Adipocyte (in vitro differentiated cells): ENCODE measurements at regions not wholly inside any gene's neighbourhood (a gene's known extent, or its start where the extent isn't known, plus 50 kb on each side); places are given as distances from the start of the nearest gene placed in this dataset.
A peak's percentile ranks its signal among the peaks of the same experiment; 100 is the strongest.

Experiments used
- DNase-seq: peaks from one replicate; pipeline ENCODE4 v3.0.0-alpha.2; 2015; ENCODE audit warnings: low read depth
- H3K27me3 ChIP-seq: replicated peaks from 2 replicates; pipeline ENCODE4 v1.7.0; 2013; ENCODE audit warnings: mild to moderate bottlenecking, low read length, moderate library complexity; ENCODE audit not compliant: control insufficient read depth, insufficient read depth
- H3K36me3 ChIP-seq: 2 replicates; pipeline ENCODE4 v1.7.0; 2013; ENCODE audit warnings: low read length, mild to moderate bottlenecking, moderate library complexity; ENCODE audit not compliant: control insufficient read depth, insufficient read depth, severe bottlenecking
- H3K4me1 ChIP-seq: 2 replicates; pipeline ENCODE4 v1.7.0; 2013; ENCODE audit warnings: mild to moderate bottlenecking, low read length, moderate library complexity; ENCODE audit not compliant: control insufficient read depth, insufficient read depth
- H3K4me3 ChIP-seq: 2 replicates; pipeline ENCODE4 v1.7.0; 2013; ENCODE audit warnings: mild to moderate bottlenecking, low read length, moderate library complexity
- H3K9ac ChIP-seq: 2 replicates; pipeline ENCODE4 v1.7.0; 2013; ENCODE audit warnings: mild to moderate bottlenecking, low read length, moderate library complexity
- H3K9me3 ChIP-seq: 2 replicates; pipeline ENCODE4 v1.7.0; 2013; ENCODE audit warnings: mild to moderate bottlenecking, low read length, moderate library complexity; ENCODE audit not compliant: control insufficient read depth

DNA sequence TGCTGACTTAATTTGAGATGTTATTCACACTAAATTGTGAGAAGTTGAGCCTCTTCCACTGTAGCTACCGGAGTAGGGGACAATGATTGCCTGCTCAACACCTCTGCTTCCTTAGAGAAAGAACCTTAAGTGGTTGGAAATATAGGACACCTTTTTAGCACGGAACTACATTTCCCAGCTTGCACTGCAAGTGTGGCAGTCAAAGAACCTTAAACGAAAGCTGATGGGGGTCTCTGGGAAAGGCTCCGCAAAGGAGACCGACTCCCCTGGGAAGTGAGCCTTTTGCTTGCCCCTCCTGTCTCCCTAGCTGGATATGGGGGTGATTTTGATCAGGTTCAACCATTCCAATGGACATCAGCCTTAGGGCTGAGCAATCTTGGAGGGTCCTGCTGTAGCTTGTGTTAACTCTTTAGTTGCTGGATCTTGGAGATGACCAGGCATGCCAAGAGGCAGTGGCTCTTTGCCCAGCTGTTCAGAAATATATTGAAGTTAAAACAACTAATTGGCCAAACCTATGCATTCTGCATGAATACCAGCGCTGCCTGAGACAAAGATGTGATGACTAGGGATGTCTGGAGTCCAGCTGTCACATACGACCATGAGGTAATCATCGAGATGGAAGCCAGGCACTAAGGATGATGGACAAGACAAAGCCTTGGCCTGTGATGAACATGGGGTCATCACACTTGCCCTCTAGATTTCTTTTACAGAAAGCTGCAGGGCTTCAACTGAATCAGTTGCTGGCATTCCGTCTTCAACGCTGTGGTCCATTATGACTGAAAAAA, 286.5 kb downstream of the FOXO1 start:
- Histone ChIP-seq H3K4me1 (peaks cover 36% of the 10 kb centered on the region), H3K36me3 (no peaks in the 10 kb centered on the region), H3K9me3 (no peaks in the 10 kb centered on the region), H3K27me3 (no peaks in the 10 kb centered on the region), H3K4me3 (no peak overlapping the region), H3K9ac (no peak overlapping the region)
- no peak for DNase-seq

GRCh38 chr13:40381935-40382764, 284.3 kb downstream of the FOXO1 start:
- Histone ChIP-seq H3K9me3 (no peaks in the 10 kb centered on the region), H3K9ac (peak overlapping the region; percentile 40), H3K4me1 (peaks cover 23% of the 10 kb centered on the region), H3K4me3 (no peak overlapping the region), H3K36me3 (no peaks in the 10 kb centered on the region), H3K27me3 (no peaks in the 10 kb centered on the region)
- no peak for DNase-seq

- Histone ChIP-seq H3K4me1 (peaks cover 14% of the 10 kb centered on the region), H3K27me3 (no peaks in the 10 kb centered on the region), H3K4me3 (no peak overlapping the region), H3K9ac (peak overlapping the region; percentile 35), H3K9me3 (no peaks in the 10 kb centered on the region), H3K36me3 (no peaks in the 10 kb centered on the region)
- DNase-seq, result no peak
Observed at GRCh38 chr13:40383132-40383531, 283.3 kb downstream of the FOXO1 start.

- H3K4me1 ChIP-seq, result peaks cover 14% of the 10 kb centered on the region
- H3K27me3 ChIP-seq, result peaks cover 6% of the 10 kb centered on the region
- no peak overlapping the region for H3K9ac ChIP-seq
- no peak overlapping the region for H3K4me3 ChIP-seq
- no peaks in the 10 kb centered on the region for H3K9me3 ChIP-seq
- H3K36me3 ChIP-seq, result no peaks in the 10 kb centered on the region
- DNase-seq, result no peak
Observed at GRCh38 chr13:40383885-40384284, 282.6 kb downstream of the FOXO1 start.

DNA sequence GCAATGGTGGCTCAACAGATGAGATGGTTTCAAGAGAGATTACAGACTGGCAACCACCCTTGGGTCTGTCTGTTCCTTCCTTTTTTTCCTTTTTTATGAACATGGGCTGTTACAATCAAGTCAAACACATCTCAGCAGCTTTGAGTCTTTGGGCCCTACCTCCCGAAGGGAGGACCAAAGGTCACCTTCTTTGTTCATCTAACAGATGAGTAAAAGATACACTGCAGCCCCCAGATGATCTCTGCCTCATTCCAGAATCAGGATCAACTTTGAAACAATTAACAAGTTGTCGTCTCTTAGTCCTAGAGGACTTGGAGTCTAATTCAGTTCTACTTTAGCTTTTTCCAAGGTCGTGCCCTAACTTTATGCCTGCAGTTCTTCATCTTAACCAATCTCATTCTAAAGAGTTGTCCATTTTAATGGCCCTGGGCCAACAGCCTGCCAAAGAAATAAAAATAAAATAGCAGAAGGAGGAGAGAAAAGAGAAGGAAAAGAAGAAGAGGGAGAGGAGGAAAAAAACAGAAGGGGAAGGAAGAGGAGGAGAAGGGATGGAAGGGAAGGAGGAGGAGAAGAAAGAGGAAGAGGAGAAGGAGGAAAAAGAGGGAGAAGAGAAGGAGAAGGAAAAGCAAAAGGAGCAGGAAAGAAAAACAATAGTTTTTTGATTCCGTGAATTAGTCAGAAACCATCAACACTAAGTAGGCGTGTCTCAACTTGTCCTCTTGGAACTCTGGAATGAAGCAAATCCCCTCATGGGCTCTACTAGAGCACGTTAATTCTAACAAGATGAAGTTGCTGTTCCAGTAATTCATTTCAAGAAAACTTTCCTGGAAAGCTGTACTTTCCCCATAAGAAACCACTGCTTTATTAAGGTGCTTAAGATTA, 281.2 kb downstream of the FOXO1 start:
- Histone ChIP-seq H3K27me3 (peaks cover 6% of the 10 kb centered on the region), H3K4me3 (no peak overlapping the region), H3K4me1 (peaks cover 14% of the 10 kb centered on the region), H3K9ac (no peak overlapping the region), H3K9me3 (no peaks in the 10 kb centered on the region), H3K36me3 (no peaks in the 10 kb centered on the region)
- DNase-seq, result no peak

DNA sequence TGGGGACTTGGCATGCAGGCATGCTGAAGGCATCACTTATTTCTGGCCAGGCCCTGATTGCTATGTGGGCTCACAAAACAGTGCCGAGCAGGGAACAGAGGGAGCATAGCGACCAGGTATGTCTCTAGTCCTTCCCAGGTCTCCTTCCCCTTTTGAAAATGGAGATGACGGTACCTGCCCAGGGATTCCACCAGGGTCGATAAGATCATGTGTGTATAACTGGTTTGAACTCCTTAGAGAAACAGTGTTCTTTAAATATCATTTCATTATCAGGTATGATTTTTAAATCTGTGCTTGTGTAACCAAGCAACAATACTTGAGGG, 280.6 kb downstream of the FOXO1 start:
- Histone ChIP-seq H3K4me1 (peaks cover 14% of the 10 kb centered on the region), H3K9ac (no peak overlapping the region), H3K27me3 (peaks cover 6% of the 10 kb centered on the region), H3K4me3 (no peak overlapping the region), H3K36me3 (no peaks in the 10 kb centered on the region), H3K9me3 (no peaks in the 10 kb centered on the region)
- DNase-seq, result no peak

DNA sequence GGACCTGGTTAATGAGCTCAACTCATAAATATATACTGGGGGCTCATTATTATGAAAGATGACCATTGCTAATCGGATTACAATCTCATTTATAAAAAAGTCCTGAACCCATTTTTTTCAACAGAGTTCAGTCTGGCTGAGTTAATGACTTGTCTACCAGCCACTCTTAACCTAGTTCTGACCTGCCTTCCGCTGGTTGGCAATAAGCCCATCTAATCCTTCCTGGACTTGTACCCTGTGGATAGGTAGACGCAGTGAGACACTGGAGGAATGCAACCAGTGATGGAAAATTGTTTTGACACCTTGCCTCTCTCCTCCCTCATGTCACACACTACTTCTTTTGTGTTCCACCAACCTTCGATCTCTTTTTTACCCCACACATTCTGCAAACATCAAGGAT, 279.9 kb downstream of the FOXO1 start:
- Histone ChIP-seq H3K36me3 (no peaks in the 10 kb centered on the region), H3K9ac (no peak overlapping the region), H3K4me1 (peaks cover 14% of the 10 kb centered on the region), H3K4me3 (no peak overlapping the region), H3K27me3 (peaks cover 6% of the 10 kb centered on the region), H3K9me3 (no peaks in the 10 kb centered on the region)
- DNase-seq, result no peak

DNA sequence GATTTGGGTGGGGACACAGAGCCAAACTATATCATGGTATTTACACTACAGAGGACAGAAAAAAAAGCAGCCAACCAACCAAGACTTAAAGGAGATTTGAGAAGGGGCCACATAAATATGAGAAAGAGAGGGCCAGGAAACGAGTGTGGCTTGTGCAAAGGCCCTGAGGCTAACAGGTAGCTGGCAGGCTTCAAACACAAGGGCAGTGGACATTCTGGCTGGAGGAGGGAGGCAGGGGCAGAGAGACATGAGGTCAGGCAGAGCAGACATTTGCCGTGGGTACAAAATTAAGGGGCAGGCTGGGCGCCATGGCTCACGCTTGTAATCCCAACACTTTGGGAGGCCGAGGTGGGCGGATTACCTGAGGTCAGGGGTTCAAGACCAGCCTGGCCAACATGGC, 278.7 kb downstream of the FOXO1 start:
- Histone ChIP-seq H3K27me3 (peaks cover 6% of the 10 kb centered on the region), H3K9ac (no peak overlapping the region), H3K4me1 (peaks cover 8% of the 10 kb centered on the region), H3K9me3 (no peaks in the 10 kb centered on the region), H3K36me3 (no peaks in the 10 kb centered on the region), H3K4me3 (no peak overlapping the region)
- no peak for DNase-seq

GRCh38 chr13:40388617-40389016, 277.8 kb downstream of the FOXO1 start:
- no peak overlapping the region for H3K4me3 ChIP-seq
- H3K36me3 ChIP-seq, result no peaks in the 10 kb centered on the region
- no peak for DNase-seq
- H3K27me3 ChIP-seq, result peaks cover 6% of the 10 kb centered on the region
- no peak overlapping the region for H3K9ac ChIP-seq
- peaks cover 8% of the 10 kb centered on the region for H3K4me1 ChIP-seq
- H3K9me3 ChIP-seq, result no peaks in the 10 kb centered on the region

GRCh38 chr13:40389081-40389641, 277.3 kb downstream of the FOXO1 start:
- H3K36me3 ChIP-seq, result no peaks in the 10 kb centered on the region
- no peak overlapping the region for H3K9ac ChIP-seq
- H3K9me3 ChIP-seq, result no peaks in the 10 kb centered on the region
- no peak overlapping the region for H3K4me3 ChIP-seq
- peaks cover 6% of the 10 kb centered on the region for H3K27me3 ChIP-seq
- peaks cover 8% of the 10 kb centered on the region for H3K4me1 ChIP-seq
- DNase-seq, result no peak
